Prostate gland (tissue), 2 donors: ENCODE measurements at regions not wholly inside any gene's neighbourhood (a gene's known extent, or its start where the extent isn't known, plus 50 kb on each side); places are given as distances from the start of the nearest gene placed in this dataset.
"Not testable (repeated sequence)": the region's sequence is repeated elsewhere in the genome, so short reads cannot be mapped to it uniquely, and the experiment has no call there.

Experiments used
- DNase-seq: peaks from one replicate; pipeline ENCODE4 v3.0.0-alpha.2; 2019; ENCODE audit warnings: low spot score
- H3K27ac ChIP-seq, 2 donors: fragments of 200-600 bp; sonication (generic); 2 replicates each; pipeline ENCODE4 v1.5.1; 2017 to 2019
- H3K27me3 ChIP-seq: fragments of 200-600 bp; sonication (generic); replicated peaks from 2 replicates; pipeline ENCODE4 v1.5.1; 2019; ENCODE audit not compliant: insufficient read depth
- H3K36me3 ChIP-seq, 2 donors: fragments of 200-600 bp; sonication (generic); 1 replicate in 1 of 2; 2 replicates in 1 of 2; pipeline versions ENCODE4 v1.5.1 to v1.8.1; 2017 to 2019
- H3K4me1 ChIP-seq: fragments of 200-600 bp; sonication (generic); replicated peaks from 2 replicates; pipeline ENCODE4 v1.5.1; 2019
- H3K4me3 ChIP-seq, 2 donors: fragments of 200-600 bp; sonication (generic); 2 replicates each; pipeline ENCODE4 v1.5.1; 2017 to 2019
- H3K9me3 ChIP-seq: fragments of 200-600 bp; sonication (generic); 2 replicates; pipeline ENCODE4 v1.5.1; 2017
- CTCF ChIP-seq, 4 experiments: fragments of 200-600 bp in 2 of 4; fragments of 450-650 bp in 2 of 4; sonication (generic) in 2 of 4; IDR thresholded peaks; 1 replicate in 3 of 4; 2 replicates in 1 of 4; pipeline ENCODE4 v1.5.1; 2016 to 2019; ENCODE audit warnings: antibody characterized with exemption in 4 of 4, mild to moderate bottlenecking in 2 of 4, moderate library complexity in 2 of 4
- POLR2A ChIP-seq: fragments of 450-650 bp; IDR thresholded peaks from one replicate; pipeline ENCODE4 v1.6.1; 2016; ENCODE audit warnings: antibody characterized with exemption, mild to moderate bottlenecking
- POLR2AphosphoS5 ChIP-seq: sonication (generic); formaldehyde crosslinking; IDR thresholded peaks from one replicate; pipeline ENCODE4 v1.6.1; 2017; ENCODE audit warnings: antibody characterized with exemption
- WGBS: methylation state at CpG from one replicate; pipeline ENCODE4 v1.1.5; 2018; 5-methylcytosine and 5-hydroxymethylcytosine counted together
- intact Hi-C: fragments of 100-400 bp; cut with DNase I; formaldehyde crosslinking; loops from one replicate; pipeline ENCODE4 v1.14.2; 2022

DNA sequence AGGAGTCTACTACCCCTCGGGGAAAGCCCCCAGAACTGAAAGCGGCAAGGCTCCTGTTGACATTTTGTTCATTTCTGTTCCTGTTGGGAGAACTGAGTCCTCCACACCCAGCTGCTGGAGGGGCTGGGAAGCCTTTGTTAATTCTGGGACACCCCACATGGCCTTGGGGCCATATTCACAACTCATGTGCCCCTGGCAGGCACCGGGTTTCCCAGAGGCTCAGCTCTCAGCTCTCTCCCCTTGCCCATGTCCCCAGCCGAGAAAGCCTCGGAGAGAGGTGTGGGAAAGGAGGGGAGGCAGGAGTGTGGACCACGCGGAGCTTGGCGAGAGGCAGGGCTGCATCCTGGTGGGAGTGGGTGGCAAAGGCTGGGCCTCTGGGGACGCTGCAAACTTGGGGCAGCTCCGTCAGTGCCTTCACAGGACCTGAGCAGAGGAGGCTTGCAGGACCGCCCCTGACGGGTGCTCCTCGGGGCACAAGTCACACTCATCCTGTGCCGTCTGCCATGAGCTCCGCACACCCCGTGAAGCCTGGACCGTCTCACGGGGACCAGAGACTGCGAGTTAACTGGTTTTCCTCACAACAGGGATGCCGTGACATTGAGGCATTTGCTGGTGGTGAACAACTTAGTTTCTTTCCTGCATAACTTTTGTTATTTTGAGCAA lies 140.9 kb downstream of the DNAJB6 start:
- intact Hi-C loops = no loop called here
- 66% methylated on average over 20 of the region's 20 CpGs for WGBS
- no peak overlapping the region for H3K27ac ChIP-seq
- H3K27me3 ChIP-seq = peaks cover 3% of the 10 kb centered on the region
- H3K4me3 ChIP-seq = no peak overlapping the region
- DNase-seq = no peak
- H3K36me3 ChIP-seq = no peaks in the 10 kb centered on the region
- no peaks in the 10 kb centered on the region for H3K4me1 ChIP-seq
- TF ChIP-seq POLR2A = no peak
- H3K9me3 ChIP-seq = no peaks in the 10 kb centered on the region

- H3K36me3 ChIP-seq, intact Hi-C loops, H3K4me1 ChIP-seq, H3K4me3 ChIP-seq, H3K27me3 ChIP-seq, H3K9me3 ChIP-seq, DNase-seq, H3K27ac ChIP-seq: not testable (repeated sequence)
- 69% methylated on average over 13 of the region's 13 CpGs for WGBS
- peak; percentile 25 for TF ChIP-seq POLR2AphosphoS5
Measured at GRCh38 chr7:157478611-157479010, 141.8 kb downstream of the DNAJB6 start.

DNA sequence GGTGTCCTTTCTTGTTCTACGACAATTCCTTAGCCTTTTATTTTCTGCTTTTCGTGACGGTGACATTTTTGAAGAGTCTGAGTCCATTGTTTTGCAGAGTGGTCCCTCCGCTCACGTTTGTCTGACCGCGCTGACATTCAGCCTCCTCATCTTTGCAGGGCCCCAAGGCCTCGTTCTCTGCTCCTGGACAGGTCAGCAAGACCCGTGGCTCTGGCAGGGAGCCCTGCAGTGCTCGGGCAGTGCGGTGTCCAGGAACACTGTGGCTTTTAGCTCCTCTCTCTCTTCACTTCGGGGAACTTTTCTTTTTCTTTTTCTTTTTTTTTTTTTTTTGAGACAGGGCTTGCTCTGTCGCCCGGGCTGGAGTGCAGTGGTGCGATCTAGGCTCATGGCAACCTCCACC lies 142.5 kb downstream of the DNAJB6 start:
- WGBS = 63% methylated on average over 15 of the region's 15 CpGs
- H3K4me1 ChIP-seq = no peaks in the 10 kb centered on the region
- H3K27ac ChIP-seq = no peak overlapping the region
- H3K4me3 ChIP-seq = no peak overlapping the region
- TF ChIP-seq POLR2AphosphoS5 = no peak
- TF ChIP-seq POLR2A = no peak
- TF ChIP-seq CTCF (IDR thresholded peaks at IDR 0.05) = no peak
- no peaks in the 10 kb centered on the region for H3K9me3 ChIP-seq
- H3K36me3 ChIP-seq = no peaks in the 10 kb centered on the region
- peaks cover 3% of the 10 kb centered on the region for H3K27me3 ChIP-seq
- intact Hi-C loops = no loop called here
- no peak for DNase-seq

GRCh38 chr7:157480371-157481050 lies 143.7 kb downstream of the DNAJB6 start:
- no peak for TF ChIP-seq POLR2AphosphoS5
- TF ChIP-seq CTCF (IDR thresholded peaks at IDR 0.05) = no peak
- no peak for TF ChIP-seq POLR2A
- Histone ChIP-seq H3K4me1 (no peaks in the 10 kb centered on the region), H3K9me3 (no peaks in the 10 kb centered on the region), H3K27ac (no peak overlapping the region), H3K36me3 (no peaks in the 10 kb centered on the region), H3K4me3 (no peak overlapping the region), H3K27me3 (peaks cover 3% of the 10 kb centered on the region)
- DNase-seq = no peak
- 78% methylated on average over 13 of the region's 20 CpGs for WGBS
- intact Hi-C loops = no loop called here

GRCh38 chr7:157481389-157481788 lies 144.6 kb downstream of the DNAJB6 start:
- no peak overlapping the region for H3K27ac ChIP-seq
- intact Hi-C loops = no loop called here
- WGBS = 92% methylated on average over 6 of the region's 6 CpGs
- no peaks in the 10 kb centered on the region for H3K36me3 ChIP-seq
- H3K9me3 ChIP-seq = no peaks in the 10 kb centered on the region
- no peak for DNase-seq
- no peaks in the 10 kb centered on the region for H3K27me3 ChIP-seq
- H3K4me1 ChIP-seq = no peaks in the 10 kb centered on the region
- no peak for TF ChIP-seq POLR2AphosphoS5
- TF ChIP-seq CTCF (IDR thresholded peaks at IDR 0.05) = no peak
- TF ChIP-seq POLR2A = no peak
- no peak overlapping the region for H3K4me3 ChIP-seq

- Histone ChIP-seq H3K36me3 (no peaks in the 10 kb centered on the region), H3K4me1 (no peaks in the 10 kb centered on the region), H3K27me3 (no peaks in the 10 kb centered on the region), H3K9me3 (no peaks in the 10 kb centered on the region), H3K4me3 (no peak overlapping the region), H3K27ac (no peak overlapping the region)
- WGBS = 90% methylated on average over 8 of the region's 8 CpGs
- no peak for DNase-seq
- intact Hi-C loops = no loop called here
- TF ChIP-seq CTCF (IDR thresholded peaks at IDR 0.05) = no peak
- no peak for TF ChIP-seq POLR2A
- TF ChIP-seq POLR2AphosphoS5 = no peak
Measured at GRCh38 chr7:157482025-157482424, 145.2 kb downstream of the DNAJB6 start.
